ENCODE measurements at regions not wholly inside any gene's neighbourhood (a gene's known extent, or its start where the extent isn't known, plus 50 kb on each side); places are given as distances from the start of the nearest gene placed in this dataset.
A peak's percentile ranks its signal among the peaks of the same experiment; 100 is the strongest.

- whole genome bisulfite sequencing, 2 donors: 85 to 97% methylated on average over 4 of the region's 4 CpGs
- TF ChIP-seq POLR2A (IDR thresholded peaks at IDR 0.05): no peak
- no peak for TF ChIP-seq CTCF (IDR thresholded peaks at IDR 0.05)
- H3K4me3 ChIP-seq (ENCODE audit: low read depth, poor library complexity, severe bottlenecking): no peak overlapping the region
- DNase-seq (ENCODE audit: low spot score in 2 of 2): no peak
- intact Hi-C loops (cut with DNase I; ENCODE audit: low total_unique reads): no loop called here
These were observed 203.3 kb upstream of the LPP start for GRCh38 chr3:187950671-187951070.

GRCh38 chr3:187951452-187952190 lies 202.3 kb upstream of the LPP start:
- DNase-seq (ENCODE audit: low spot score in 2 of 2): no peak
- H3K4me3 ChIP-seq (ENCODE audit: low read depth, poor library complexity, severe bottlenecking): no peak overlapping the region
- WGBS, 2 donors: 49 to 59% methylated on average over 1 of the region's 1 CpG
- TF ChIP-seq CTCF (IDR thresholded peaks at IDR 0.05): no peak
- TF ChIP-seq POLR2A (IDR thresholded peaks at IDR 0.05): no peak
- intact Hi-C loops (cut with DNase I; ENCODE audit: low total_unique reads): no loop called here

GRCh38 chr3:187952849-187953248 lies 201.1 kb upstream of the LPP start:
- 57 to 76% methylated on average over 4 of the region's 4 CpGs for WGBS, 2 donors

GRCh38 chr3:187954516-187954872 lies 199.5 kb upstream of the LPP start:
- intact Hi-C loops (cut with DNase I; ENCODE audit: low total_unique reads): no loop called here
- TF ChIP-seq POLR2A (IDR thresholded peaks at IDR 0.05) (no peak), CTCF (IDR thresholded peaks at IDR 0.05) (no peak)
- WGBS, 2 donors: 82 to 86% methylated on average over 2 of the region's 2 CpGs
- no peak overlapping the region for H3K4me3 ChIP-seq (ENCODE audit: low read depth, poor library complexity, severe bottlenecking)
- DNase-seq (ENCODE audit: low spot score in 2 of 2): no peak

More at GRCh38 chr3:187952849-187953248, 201.1 kb upstream of the LPP start:
- intact Hi-C loops (cut with DNase I; ENCODE audit: low total_unique reads): no loop called here
- DNase-seq (ENCODE audit: low spot score in 2 of 2): no peak
- no peak for TF ChIP-seq POLR2A (IDR thresholded peaks at IDR 0.05)
- no peak for TF ChIP-seq CTCF (IDR thresholded peaks at IDR 0.05)
- no peak overlapping the region for H3K4me3 ChIP-seq (ENCODE audit: low read depth, poor library complexity, severe bottlenecking)

GRCh38 chr3:187954873-187955586 lies 198.9 kb upstream of the LPP start:
- WGBS, 2 donors: 54 to 64% methylated on average over 4 of the region's 4 CpGs
- peak in 1 of 2 donors; percentile 55 for DNase-seq (ENCODE audit: low spot score in 2 of 2)
- no peak overlapping the region for H3K4me3 ChIP-seq (ENCODE audit: low read depth, poor library complexity, severe bottlenecking)
- TF ChIP-seq CTCF (IDR thresholded peaks at IDR 0.05) (no peak), POLR2A (IDR thresholded peaks at IDR 0.05) (no peak)
- intact Hi-C loops (cut with DNase I; ENCODE audit: low total_unique reads): no loop called here

Measured in lower leg skin (tissue), 4 donors.